ENCODE measurements at regions not wholly inside any gene's neighbourhood (a gene's known extent, or its start where the extent isn't known, plus 50 kb on each side); places are given as distances from the start of the nearest gene placed in this dataset.
"Not testable (repeated sequence)": the region's sequence is repeated elsewhere in the genome, so short reads cannot be mapped to it uniquely, and the experiment has no call there.

DNA sequence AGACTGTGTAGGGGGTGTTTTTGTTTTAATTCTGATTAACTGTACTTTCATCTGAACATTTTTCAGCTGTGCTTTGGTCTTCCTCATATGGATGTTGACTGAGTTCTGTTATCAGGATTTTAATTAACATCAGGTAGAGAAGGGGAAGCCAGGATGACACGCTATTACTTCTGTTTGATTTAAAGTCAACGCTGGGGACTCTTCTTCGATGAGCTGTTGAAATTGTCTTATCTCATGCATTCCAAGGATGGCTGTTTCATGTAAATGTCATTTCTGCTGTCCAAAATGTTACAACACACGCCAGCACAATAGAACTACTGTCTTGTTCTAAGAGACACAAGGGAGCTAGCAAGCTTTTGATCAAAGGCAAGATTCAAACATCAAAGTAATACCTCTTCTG lies 263.3 kb upstream of the CDH5 start:
- DNase-seq (ENCODE audit: low read depth in 2 of 2): no peak

DNA sequence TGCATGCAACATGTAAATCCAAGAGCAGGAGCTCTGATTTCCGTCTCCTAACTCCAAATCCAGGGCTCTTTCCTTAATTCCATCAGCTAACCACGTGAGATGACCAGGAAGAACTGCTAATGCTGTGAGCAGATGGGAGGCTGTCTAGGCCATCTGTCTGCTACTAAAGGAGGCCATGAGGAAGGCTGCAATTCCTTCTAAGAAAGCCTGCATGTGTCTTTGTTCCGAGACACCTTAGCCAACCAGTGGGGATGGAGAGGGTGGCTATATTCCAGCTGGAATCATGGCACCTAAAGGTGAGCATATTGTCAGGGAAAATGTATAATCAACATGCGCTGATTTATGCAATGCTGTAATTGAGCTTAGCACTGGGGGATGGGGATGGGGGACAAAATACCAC lies 267.2 kb upstream of the CDH5 start:
- DNase-seq (ENCODE audit: low read depth in 2 of 2): no peak

DNA sequence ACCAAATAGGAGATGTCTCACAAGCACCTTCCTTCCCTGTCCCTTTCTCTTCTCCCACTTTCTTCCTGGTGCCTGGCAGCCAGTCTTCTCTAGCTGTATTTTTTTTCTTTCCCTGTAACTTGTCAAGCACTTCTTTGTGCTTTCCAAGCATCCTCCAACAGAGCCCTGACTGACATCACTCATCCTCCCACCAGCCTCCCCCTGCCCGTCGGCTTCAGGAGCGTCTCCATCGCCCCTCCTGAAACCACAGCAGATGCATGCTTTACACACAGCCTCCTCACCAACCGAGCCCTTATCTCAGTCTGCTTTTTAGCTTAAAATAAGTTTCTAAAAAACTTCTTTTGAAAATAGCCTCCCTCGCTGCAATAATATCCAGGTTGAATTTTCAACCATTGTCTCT lies 268.7 kb upstream of the CDH5 start:
- no peak for DNase-seq (ENCODE audit: low read depth in 2 of 2)

DNA sequence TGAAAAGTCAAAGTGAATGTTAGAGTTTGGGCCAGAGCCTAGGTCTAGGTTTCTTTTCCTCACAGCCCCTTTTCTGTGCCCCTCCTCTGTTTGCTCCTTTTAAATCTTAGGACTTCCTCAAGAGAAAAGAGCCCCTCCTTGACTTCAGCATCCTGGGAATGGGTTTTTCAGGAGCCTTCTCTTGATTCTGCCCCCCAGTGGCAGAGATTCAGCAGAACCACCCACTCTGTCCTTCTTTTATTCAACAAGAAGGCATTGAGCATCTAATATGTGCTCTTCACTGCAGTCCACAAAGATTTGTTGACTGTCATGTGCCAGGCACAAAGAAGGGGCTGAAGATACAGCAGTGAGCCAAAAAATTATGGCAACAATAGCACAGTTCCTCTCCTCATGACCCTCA lies 270.8 kb upstream of the CDH5 start:
- no peak for DNase-seq (ENCODE audit: low read depth in 2 of 2)

DNA sequence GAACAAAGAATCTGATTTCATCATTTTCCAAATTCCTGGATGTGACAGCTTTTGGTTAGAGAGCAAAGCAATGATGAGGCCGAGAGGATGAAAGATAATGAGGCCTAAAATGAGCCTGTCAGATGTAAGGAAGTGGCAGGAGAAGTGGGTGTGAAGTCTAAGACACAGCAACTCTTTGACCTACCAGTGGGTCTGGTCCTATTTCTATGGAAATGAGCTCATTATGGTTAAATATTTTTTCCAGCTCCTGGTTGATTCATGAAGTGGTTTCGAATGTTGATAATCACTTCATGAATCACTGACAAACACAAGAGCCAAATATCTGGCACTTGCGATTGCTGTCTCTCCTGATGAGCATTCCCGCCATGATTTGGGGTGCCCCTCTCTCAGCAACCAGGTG lies 273.3 kb upstream of the CDH5 start:
- DNase-seq (ENCODE audit: low read depth in 2 of 2): no peak

DNA sequence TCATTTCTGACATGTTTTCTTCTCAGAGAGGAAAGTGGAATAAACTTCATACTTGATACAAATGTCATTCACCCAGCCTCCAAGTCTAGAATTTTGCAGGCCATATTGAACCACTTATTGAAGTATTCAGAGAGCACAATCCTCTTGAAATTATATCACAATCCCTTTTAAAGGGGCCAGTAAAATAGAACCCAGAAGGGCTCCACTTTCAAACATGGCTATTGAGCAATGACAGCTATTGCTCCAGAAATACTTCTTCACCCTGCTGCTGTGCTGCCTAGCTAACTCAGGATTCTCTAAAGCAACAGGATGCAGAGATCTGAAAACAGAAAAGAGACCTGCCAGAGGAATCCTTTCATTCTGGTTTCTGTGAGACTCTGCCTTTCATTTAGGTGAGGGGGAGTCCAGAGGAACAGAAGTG lies 275.0 kb upstream of the CDH5 start:
- DNase-seq (ENCODE audit: low read depth in 2 of 2): no peak

DNA sequence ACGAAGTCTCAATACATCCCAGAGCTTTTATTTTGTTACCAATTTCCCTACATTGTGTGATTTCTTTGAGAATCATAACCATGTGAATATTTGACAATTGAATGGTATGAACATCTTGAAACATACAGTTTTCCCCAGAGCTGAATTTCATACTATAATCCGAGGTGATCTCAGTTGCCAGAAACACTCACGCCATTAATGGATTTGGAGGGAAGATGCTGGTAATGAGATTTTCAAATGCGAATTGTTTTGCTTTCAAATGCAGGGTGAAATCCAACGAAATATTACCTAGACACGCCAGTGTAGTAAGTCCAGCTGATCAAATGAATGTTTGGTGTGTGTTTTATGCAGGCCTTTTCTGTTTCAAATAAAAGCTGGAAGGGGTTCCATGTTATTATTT lies 277.8 kb upstream of the CDH5 start:
- no peak for DNase-seq (ENCODE audit: low read depth in 2 of 2)

DNA sequence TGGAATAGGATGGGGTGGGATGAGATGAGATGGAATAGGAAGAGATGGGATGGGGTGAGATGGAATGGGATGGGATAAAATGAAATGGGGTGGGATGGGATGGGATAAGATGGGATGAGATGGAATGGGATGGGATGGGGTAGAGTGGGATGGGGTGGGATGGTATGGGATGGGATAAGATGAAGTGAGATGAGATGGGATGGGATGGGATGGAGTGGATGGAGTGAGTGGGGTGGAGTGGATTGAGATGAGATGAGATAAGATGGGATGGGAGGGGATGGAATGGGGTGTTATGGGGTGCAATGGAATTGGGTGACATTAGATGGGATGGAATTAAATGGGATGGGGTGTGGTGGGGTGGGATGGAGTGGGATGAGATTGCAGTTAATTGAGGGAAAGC lies 279.2 kb upstream of the CDH5 start:
- DNase-seq (ENCODE audit: low read depth in 2 of 2): no peak

DNA sequence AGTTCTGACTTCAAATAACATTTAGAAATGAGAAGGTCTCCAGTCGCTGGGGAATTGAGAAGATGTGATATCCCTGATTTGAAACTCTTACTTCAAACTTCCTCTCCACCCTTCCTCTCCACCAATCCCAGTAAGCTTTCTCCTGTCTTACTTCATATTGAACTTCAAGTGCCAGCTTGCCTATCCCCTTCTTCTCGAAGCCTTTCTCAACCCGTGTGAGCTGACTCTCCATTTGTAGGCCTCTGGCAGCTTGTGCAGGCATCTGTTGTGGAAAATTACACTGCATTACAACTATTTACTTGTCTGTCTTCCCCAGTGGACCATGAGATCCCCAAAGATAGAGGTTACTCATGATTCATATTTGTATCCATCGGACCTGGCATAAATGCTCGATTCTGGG lies 280.8 kb upstream of the CDH5 start:
- DNase-seq (ENCODE audit: low read depth in 2 of 2): no peak

DNA sequence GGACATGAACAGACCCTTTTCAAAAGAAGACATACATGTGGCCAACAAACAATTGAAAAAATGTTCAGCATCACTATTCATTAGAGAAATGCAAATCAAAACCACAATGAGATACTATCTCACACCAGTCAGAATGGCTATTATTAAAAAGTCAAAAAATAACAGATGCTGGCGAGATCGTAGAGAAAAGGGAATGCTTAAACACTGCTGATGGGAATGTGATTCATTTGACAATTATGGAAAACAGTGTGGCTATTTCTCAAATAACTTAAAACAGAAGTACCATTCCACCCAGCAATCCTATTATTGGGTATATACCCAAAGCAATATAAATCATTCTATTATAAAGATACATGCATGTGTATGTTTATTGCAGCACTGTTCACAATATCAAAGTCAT lies 281.8 kb upstream of the CDH5 start:
- not testable (repeated sequence) for DNase-seq (ENCODE audit: low read depth in 2 of 2)

DNA sequence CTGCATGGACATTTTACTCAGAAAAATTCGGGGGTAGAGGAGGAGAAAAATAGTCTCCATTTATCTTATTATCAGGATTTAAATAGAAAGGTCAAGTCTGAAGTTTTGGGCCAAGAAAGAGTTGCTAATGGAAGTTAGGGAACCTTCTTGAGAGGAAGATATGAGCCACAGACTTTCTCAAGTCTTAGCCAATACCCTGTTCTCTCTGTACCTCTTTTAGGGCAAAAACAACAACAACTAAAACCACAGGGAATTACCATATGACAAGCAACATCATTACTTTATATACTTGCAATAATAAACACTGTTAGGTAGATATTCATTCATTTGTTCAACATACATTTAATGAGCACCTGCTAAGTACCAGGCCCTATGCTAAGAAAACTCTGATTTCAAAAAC lies 282.2 kb upstream of the CDH5 start:
- no peak for DNase-seq (ENCODE audit: low read depth in 2 of 2)

DNA sequence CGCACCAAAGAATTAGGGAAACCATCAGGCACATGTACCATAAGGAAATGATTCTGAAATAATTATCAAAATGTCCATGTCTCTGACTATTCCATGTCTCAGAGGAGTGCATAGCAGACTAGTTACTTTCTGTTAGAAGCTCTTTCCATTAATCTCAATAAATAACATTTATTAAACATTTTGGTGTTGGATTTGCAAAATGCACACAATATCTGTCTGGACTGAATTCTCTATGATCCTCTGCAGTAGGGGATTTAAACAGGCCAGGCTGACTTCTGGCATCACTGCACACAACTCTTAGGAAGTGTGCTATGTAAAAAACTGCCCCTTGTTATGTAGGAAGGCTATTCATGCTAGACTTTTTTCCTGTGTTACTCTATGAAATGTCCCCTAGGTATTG lies 283.3 kb upstream of the CDH5 start:
- DNase-seq (ENCODE audit: low read depth in 2 of 2): no peak

DNA sequence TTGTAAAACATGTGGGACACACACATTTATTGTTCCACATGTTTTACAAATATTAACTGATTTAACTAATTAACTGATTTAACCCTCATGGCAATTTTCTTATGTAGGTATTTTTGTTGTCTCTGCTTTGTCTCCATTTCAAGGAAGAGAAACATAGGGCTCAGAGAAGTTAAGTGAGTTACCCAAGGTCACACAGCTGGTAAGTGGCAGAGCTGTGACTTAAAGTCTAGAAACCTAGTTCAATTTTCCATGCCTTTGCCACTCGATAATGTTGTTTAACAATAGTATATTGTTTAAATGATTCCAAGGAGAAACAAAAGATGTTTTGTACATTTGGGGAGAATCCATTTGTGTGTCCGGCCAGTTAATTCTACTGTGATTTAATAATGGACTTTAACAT lies 284.1 kb upstream of the CDH5 start:
- no peak for DNase-seq (ENCODE audit: low read depth in 2 of 2)

DNA sequence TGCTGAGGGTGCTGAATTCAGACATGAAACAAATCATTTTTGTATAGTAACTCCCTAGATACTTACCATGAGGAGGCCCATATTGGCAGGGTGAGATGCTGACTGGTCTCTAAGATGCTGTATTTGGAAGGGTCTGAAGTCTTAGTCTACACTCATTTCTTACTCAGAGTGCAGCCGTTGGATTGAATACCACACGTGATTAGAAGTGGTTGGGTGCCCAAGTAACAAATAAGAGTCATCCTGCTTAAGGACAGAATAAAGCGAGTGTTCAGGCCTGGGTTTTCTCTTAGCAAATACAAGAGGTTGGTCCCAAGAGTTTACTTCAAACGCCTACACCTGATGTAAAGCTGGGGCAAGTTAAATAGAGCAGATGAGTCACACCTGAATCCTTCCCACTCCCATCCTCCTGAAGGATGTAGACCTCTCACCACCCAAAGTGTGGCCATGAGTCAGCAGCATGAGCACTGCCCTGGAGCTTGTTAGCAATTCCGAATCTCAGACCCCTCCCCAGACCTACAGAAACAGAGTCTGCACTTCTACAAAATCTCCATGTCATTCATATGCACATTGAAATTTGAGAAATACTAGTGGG lies 284.6 kb upstream of the CDH5 start:
- no peak for DNase-seq (ENCODE audit: low read depth in 2 of 2)

DNA sequence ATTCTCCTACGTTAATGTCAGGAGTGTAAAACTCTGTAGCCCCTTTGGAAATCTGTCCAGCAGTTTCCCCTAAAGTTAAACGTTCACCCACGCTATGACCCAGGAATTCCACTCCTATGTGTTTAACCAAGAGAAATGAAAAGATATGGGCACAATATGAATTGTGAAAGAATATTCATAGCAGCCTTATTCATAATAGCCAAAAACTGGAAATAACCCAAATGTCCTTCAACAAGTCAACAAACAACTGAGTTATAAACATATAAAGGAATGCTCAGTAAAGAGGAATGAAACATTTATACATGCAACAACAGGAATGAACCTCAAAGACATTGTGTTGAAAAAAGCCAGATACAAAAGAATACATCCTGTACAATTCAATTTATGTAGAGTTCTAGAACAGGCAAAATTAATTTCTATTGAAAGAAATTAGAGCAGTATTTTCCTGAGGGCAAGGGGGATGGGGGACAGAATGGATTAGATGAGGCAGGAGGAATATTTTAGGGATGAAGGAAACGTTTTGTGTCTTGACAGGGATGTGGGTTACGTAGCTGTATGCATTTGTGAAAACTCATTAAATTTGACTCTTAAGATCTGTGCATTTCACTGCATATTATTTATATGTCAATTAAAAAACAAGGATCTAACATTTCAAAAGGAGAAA lies 286.7 kb upstream of the CDH5 start:
- DNase-seq (ENCODE audit: low read depth in 2 of 2): no peak

DNA sequence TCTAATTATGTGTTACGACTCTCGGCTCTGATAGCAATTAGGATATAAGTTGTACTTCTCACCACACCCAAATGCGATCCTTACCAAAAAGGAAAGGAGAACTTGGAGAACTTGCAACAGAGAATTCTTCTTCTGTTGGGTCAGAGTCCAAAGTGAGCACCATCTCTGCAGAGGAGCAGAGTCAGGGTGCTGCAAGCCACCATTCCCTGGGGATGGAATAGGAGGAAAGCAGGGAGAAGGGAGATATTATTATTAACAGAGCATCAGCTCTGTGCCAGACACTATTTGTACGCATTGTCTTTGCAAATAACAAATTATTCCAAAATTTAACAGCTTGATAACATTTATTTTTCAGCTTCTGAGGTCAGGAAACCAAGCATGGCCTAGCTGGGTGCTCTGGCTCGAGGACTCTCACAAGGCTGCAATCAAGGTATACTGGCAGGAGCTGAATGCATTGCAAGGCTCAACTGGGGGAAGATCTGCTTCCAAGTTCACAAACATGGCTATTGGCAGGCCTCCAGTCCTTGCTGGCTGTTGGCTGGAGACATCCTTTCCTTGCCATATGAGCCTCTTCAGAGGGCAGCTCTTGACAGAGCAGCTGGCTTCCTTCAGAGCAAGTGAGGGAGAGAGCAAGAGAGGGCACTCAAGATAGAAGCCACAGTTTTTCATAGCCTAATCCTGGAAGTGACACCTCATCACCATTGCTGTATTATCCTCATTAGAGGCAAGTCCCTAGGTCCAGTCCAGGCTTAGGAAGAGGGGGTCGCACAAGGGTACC lies 296.2 kb upstream of the CDH5 start:
- no peak for DNase-seq (ENCODE audit: low read depth in 2 of 2)

DNA sequence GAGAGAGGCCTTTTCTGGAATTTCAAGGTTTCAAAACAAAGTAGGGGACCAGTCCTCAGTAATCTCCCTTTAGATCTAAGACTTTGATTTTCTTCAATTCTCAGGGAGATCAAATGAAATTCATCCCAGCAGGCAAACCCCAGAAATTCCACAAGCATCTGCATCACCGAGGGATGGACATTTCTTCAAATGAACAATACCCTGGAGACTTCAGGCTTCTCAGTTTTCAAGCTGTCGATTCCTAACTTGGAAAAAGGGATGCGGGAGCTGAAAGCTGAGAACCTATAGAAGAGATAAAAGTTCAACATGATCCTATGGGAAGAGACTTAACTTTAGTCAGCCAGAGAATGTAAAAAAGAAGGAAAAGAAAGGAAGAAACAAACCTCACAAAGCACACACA lies 296.9 kb upstream of the CDH5 start:
- no peak for DNase-seq (ENCODE audit: low read depth in 2 of 2)

DNA sequence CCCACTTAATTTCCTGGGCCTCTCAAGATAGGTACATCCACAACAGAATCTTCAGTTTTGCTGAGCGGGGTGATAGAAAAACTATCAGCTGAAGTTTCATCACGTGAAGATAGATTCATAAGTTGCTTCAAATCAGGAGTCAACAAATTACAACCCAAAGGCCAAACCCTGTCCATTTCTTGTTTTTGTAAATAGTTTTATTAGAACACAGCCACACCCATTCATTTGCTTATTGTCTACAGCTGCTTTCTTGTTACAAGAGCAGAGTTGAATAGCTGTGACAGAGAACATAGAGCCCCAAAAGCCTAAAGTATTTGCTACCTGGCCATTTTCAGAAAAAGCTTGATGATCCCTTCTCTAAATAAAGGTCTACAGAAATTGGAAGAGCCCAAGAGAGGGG lies 300.1 kb upstream of the CDH5 start:
- no peak for DNase-seq (ENCODE audit: low read depth in 2 of 2)

DNA sequence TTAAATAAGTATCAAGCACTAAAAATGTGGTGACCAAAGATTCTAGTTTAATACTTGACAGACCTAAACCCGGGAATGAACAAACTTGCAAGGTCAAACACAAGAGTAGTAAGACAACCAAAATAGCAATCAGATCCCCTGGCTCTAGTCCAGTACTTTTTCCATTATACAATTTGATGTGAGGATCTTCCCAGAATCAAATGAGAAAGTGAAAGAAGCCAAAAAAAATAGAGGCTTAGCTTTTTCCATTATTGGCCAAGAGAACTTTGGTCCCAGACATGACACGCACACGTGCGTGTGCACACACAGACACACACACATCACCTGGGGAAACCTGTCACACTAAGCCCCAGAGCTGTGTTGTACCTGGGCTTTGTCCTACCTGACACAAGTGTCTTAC lies 300.6 kb upstream of the CDH5 start:
- DNase-seq (ENCODE audit: low read depth in 2 of 2): no peak

DNA sequence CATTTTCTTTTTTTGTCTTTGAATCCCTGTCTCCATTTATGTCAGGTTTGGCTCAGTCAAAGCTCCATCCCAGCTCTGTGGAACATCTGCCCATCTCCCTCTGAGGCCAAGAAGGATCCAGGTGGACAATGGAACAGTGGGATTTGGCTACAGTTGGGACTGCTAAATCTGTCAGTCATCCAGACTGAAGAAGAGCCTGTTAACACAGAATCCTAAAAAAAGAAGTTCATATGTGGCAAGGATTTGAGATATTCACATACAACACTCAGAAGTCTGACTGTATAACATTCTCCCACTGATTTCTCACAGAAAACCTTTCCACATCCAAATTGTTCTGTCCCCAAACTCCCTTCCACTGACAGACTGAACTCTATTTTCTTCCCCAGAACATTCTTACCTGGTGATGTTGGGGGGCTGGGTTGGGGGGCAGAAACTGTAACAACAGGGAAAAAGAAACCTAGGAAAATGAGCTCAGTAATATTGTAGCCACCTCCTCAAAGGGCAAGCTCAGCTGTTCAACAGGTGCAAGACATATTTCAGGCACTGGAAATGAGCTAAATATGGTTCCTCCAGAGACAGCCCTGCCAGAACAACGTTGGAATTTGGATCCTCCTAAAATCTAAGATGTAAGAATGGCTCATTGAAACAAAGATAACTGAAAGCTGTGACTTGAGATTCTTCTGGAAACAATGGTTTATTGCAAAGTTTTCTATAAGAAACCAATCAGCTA lies 301.5 kb upstream of the CDH5 start:
- no peak for DNase-seq (ENCODE audit: low read depth in 2 of 2)

DNA sequence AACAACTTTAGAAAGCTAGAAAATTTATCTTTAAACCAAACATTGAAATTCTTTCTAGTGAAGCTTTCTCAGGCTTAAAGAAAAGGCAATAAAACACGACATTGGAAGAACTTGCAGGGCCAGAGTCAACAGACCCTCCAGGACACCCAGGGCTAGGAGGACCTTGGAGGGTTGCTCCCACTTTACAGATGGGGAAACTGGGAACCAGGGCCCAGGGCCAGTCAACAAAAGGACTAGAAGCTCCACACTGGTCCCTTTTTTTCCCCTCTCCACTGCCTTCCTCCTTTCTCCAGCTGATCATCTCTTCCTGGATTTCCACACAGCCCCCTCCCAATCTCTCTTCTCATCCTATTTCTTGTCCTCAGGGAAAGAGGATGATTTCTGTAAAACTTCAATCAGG lies 307.7 kb upstream of the CDH5 start:
- DNase-seq (ENCODE audit: low read depth in 2 of 2): no peak

DNA sequence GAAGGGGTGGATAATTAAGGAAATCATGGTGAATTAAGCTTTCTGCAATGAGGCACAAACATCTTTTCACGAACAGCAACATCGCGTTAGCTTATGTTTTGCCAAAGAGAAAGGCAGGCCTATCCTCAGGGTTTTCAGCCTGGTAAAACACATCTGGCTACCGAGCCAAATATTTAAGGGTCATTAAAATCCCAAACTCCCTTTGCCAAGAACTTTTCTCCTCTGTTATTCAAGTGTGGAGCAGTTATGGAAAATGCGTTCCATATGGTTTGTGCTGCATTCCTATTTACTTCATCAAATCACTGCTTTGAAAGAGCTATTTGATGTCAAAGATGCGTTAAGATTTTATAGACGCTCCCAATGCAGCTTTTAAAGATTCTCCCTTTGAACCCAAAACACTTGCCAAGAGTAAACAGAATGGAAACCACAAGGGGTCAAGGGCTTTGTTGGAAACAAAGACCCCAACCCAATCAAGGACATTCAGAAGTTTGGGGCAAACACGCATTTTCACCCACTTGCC lies 308.3 kb upstream of the CDH5 start:
- DNase-seq (ENCODE audit: low read depth in 2 of 2): no peak
